SU-DHL-6 (cell line): ENCODE measurements at regions not wholly inside any gene's neighbourhood (a gene's known extent, or its start where the extent isn't known, plus 50 kb on each side); places are given as distances from the start of the nearest gene placed in this dataset.
"Not testable (repeated sequence)": the region's sequence is repeated elsewhere in the genome, so short reads cannot be mapped to it uniquely, and the experiment has no call there.

ENCODE experiments used
- CTCF ChIP-seq: fragments of 200-600 bp; sonication (generic); IDR thresholded peaks from one replicate; pipeline ENCODE4 v1.5.1; 2017; ENCODE audit warnings: antibody characterized with exemption, mild to moderate bottlenecking, low read length, moderate library complexity; ENCODE audit not compliant: insufficient read depth, poor library complexity, severe bottlenecking
- EZH2phosphoT487 ChIP-seq: fragments of 200-600 bp; sonication (generic), shearing (Covaris generic); conservative IDR thresholded peaks from 2 replicates; pipeline ENCODE4 v1.6.1; 2018; ENCODE audit warnings: mild to moderate bottlenecking, antibody characterized with exemption, low read length, moderate library complexity, mixed read lengths

GRCh38 chr1:87413846-87414245 lies 85.2 kb downstream of the LMO4 start:
- not testable (repeated sequence) for TF ChIP-seq EZH2phosphoT487, CTCF
